CD4-positive, alpha-beta T cell treated with Interleukin-1 beta for 1 hour (primary cell): ENCODE measurements at regions not wholly inside any gene's neighbourhood (a gene's known extent, or its start where the extent isn't known, plus 50 kb on each side); places are given as distances from the start of the nearest gene placed in this dataset.
A peak's percentile ranks its signal among the peaks of the same experiment; 100 is the strongest.

ENCODE experiments used
- DNase-seq, 2 donors: peaks; one replicate each; pipeline ENCODE4 v3.0.0-alpha.2; 2020 to 2022

- no peak for DNase-seq
These were observed 53.0 kb upstream of the ANKEF1 start for GRCh38 chr20:9981829-9982228.

GRCh38 chr20:9978397-9979004 lies 56.3 kb upstream of the ANKEF1 start:
- peak; percentile 46 to 72 for DNase-seq

- DNase-seq = no peak
These were observed 57.2 kb upstream of the ANKEF1 start for GRCh38 chr20:9977629-9978028.

- no peak for DNase-seq
These were observed 60.5 kb upstream of the ANKEF1 start for GRCh38 chr20:9974324-9974723.

- no peak for DNase-seq
These were observed 63.0 kb upstream of the ANKEF1 start for GRCh38 chr20:9971746-9972145.

GRCh38 chr20:9969626-9970025 lies 65.2 kb upstream of the ANKEF1 start:
- no peak for DNase-seq

- no peak for DNase-seq
These were observed 66.8 kb upstream of the ANKEF1 start for GRCh38 chr20:9968015-9968414.

- DNase-seq = no peak
These were observed 67.8 kb upstream of the ANKEF1 start for GRCh38 chr20:9966966-9967365.

- DNase-seq = no peak
These were observed 71.8 kb upstream of the ANKEF1 start for GRCh38 chr20:9963029-9963428.

- no peak for DNase-seq
These were observed 76.1 kb upstream of the ANKEF1 start for GRCh38 chr20:9958693-9959092.

- no peak for DNase-seq
These were observed 79.1 kb upstream of the ANKEF1 start for GRCh38 chr20:9955646-9956045.

- DNase-seq = no peak
These were observed 85.2 kb upstream of the ANKEF1 start for GRCh38 chr20:9949563-9949962.

- DNase-seq = no peak
These were observed 89.4 kb upstream of the ANKEF1 start for GRCh38 chr20:9945408-9945807.

- no peak for DNase-seq
These were observed 92.1 kb upstream of the ANKEF1 start for GRCh38 chr20:9942736-9943135.

GRCh38 chr20:9940329-9940728 lies 94.5 kb upstream of the ANKEF1 start:
- DNase-seq = no peak

GRCh38 chr20:9939231-9939630 lies 95.6 kb upstream of the ANKEF1 start:
- DNase-seq = no peak

GRCh38 chr20:9935285-9935684 lies 96.4 kb upstream of the PAK5 start:
- no peak for DNase-seq

GRCh38 chr20:9930142-9930541 lies 91.3 kb upstream of the PAK5 start:
- DNase-seq = no peak

GRCh38 chr20:9928955-9929354 lies 90.1 kb upstream of the PAK5 start:
- DNase-seq = no peak

- DNase-seq = no peak
These were observed 89.4 kb upstream of the PAK5 start for GRCh38 chr20:9928281-9928737.

GRCh38 chr20:9927224-9927623 lies 88.3 kb upstream of the PAK5 start:
- DNase-seq = no peak

- DNase-seq = no peak
These were observed 87.6 kb upstream of the PAK5 start for GRCh38 chr20:9926476-9926875.

- DNase-seq = no peak
These were observed 87.1 kb upstream of the PAK5 start for GRCh38 chr20:9926007-9926406.

GRCh38 chr20:9923648-9924047 lies 84.8 kb upstream of the PAK5 start:
- DNase-seq = no peak

GRCh38 chr20:9920866-9921265 lies 82.0 kb upstream of the PAK5 start:
- no peak for DNase-seq
